Brain microvascular endothelial cell (primary cell): ENCODE measurements at regions not wholly inside any gene's neighbourhood (a gene's known extent, or its start where the extent isn't known, plus 50 kb on each side); places are given as distances from the start of the nearest gene placed in this dataset.

ENCODE experiments used
- DNase-seq: peaks from one replicate; pipeline ENCODE4 v3.0.0-alpha.2; 2020
- H3K27ac ChIP-seq: fragments of 250-450 bp; sonication (Bioruptor Pico); 2 replicates; pipeline ENCODE4 v1.5.1; 2020; ENCODE audit warnings: mild to moderate bottlenecking, moderate library complexity
- H3K27me3 ChIP-seq: fragments of 250-450 bp; sonication (Bioruptor Pico); replicated peaks from 2 replicates; pipeline ENCODE4 v1.5.1; 2020; ENCODE audit warnings: mild to moderate bottlenecking
- H3K36me3 ChIP-seq: fragments of 250-450 bp; sonication (Bioruptor Pico); replicated peaks from 2 replicates; pipeline ENCODE4 v1.5.1; 2020; ENCODE audit warnings: mild to moderate bottlenecking
- H3K4me3 ChIP-seq: 2 replicates; pipeline ENCODE4 v1.5.1; 2011; ENCODE audit warnings: low read depth, mild to moderate bottlenecking, control low read depth, low read length, moderate library complexity
- in situ Hi-C: cut with HindIII; loops from 2 replicates; pipeline ENCODE4 v1.10.0; 2017; ENCODE audit warnings: low sequenced_read_pairs, low pct_ligation_motif_present
- TF ChIP-seq, protein P1 (sequence below): IDR thresholded peaks from 2 replicates; pipeline ENCODE4 v1.5.1; 2011; ENCODE audit warnings: low read depth, mild to moderate bottlenecking, moderate library complexity, low read length, control low read depth, inconsistent platforms; ENCODE audit errors: missing control alignments

- in situ Hi-C loops: no loop called here
- H3K27me3 ChIP-seq: no peaks in the 10 kb centered on the region
- no peak overlapping the region for H3K4me3 ChIP-seq
- no peaks in the 10 kb centered on the region for H3K36me3 ChIP-seq
- peak overlapping the region; percentile 82 for H3K27ac ChIP-seq
- peak; percentile 98 for DNase-seq
- TF ChIP-seq, protein P1, sequence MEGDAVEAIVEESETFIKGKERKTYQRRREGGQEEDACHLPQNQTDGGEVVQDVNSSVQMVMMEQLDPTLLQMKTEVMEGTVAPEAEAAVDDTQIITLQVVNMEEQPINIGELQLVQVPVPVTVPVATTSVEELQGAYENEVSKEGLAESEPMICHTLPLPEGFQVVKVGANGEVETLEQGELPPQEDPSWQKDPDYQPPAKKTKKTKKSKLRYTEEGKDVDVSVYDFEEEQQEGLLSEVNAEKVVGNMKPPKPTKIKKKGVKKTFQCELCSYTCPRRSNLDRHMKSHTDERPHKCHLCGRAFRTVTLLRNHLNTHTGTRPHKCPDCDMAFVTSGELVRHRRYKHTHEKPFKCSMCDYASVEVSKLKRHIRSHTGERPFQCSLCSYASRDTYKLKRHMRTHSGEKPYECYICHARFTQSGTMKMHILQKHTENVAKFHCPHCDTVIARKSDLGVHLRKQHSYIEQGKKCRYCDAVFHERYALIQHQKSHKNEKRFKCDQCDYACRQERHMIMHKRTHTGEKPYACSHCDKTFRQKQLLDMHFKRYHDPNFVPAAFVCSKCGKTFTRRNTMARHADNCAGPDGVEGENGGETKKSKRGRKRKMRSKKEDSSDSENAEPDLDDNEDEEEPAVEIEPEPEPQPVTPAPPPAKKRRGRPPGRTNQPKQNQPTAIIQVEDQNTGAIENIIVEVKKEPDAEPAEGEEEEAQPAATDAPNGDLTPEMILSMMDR: no peak
Observed at GRCh38 chr15:47431501-47431900, 285.8 kb upstream of the SEMA6D start.

DNA sequence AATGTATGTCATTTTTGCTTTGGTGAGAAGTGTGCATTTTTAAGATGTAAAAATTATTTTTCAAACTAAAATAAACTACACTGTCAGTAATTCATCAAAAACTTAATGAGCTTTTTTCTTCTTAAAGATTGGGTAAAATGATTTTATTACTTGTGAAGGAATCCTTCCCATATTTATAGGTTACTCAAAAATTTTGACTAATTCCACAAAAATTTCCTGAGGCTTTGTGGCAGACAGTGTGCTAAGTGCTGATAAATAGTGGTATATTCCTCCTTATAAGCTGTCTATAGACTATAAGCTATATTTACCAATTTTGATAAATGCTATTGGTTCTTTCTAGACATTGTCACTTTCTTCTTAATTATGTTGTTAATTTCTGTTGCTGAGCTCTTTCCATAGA, 284.5 kb upstream of the SEMA6D start:
- H3K27ac ChIP-seq: peak overlapping the region; percentile 38
- DNase-seq: no peak
- no peaks in the 10 kb centered on the region for H3K27me3 ChIP-seq
- H3K36me3 ChIP-seq: no peaks in the 10 kb centered on the region
- no peak overlapping the region for H3K4me3 ChIP-seq
- in situ Hi-C loops: no loop called here
- TF ChIP-seq, protein P1: no peak

DNA sequence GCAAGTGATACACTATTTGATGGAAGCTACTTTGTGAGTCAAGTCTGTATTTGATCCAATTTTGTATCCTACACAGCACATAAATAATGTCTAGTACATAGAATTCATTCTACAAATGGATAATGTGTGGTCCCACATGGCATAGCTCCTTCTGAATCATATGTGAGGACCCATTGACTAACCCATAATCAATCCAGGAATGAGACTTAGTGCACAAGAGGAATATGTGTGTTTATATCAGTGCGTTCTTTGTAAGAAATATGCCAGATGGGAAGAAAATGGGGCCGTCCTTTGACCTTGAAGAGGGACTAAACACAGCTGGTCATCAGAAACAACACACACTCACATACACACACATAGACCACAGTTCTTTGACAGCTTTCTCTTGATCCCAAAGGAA, 282.7 kb upstream of the SEMA6D start:
- H3K4me3 ChIP-seq: no peak overlapping the region
- H3K27me3 ChIP-seq: no peaks in the 10 kb centered on the region
- peak overlapping the region; percentile 31 for H3K27ac ChIP-seq
- DNase-seq: no peak
- TF ChIP-seq, protein P1: no peak
- H3K36me3 ChIP-seq: no peaks in the 10 kb centered on the region
- in situ Hi-C loops: no loop called here

GRCh38 chr15:47437491-47437890, 279.8 kb upstream of the SEMA6D start:
- no peak overlapping the region for H3K27ac ChIP-seq
- H3K27me3 ChIP-seq: no peaks in the 10 kb centered on the region
- TF ChIP-seq, protein P1: no peak
- no peak for DNase-seq
- H3K36me3 ChIP-seq: no peaks in the 10 kb centered on the region
- in situ Hi-C loops: no loop called here
- H3K4me3 ChIP-seq: no peak overlapping the region

DNA sequence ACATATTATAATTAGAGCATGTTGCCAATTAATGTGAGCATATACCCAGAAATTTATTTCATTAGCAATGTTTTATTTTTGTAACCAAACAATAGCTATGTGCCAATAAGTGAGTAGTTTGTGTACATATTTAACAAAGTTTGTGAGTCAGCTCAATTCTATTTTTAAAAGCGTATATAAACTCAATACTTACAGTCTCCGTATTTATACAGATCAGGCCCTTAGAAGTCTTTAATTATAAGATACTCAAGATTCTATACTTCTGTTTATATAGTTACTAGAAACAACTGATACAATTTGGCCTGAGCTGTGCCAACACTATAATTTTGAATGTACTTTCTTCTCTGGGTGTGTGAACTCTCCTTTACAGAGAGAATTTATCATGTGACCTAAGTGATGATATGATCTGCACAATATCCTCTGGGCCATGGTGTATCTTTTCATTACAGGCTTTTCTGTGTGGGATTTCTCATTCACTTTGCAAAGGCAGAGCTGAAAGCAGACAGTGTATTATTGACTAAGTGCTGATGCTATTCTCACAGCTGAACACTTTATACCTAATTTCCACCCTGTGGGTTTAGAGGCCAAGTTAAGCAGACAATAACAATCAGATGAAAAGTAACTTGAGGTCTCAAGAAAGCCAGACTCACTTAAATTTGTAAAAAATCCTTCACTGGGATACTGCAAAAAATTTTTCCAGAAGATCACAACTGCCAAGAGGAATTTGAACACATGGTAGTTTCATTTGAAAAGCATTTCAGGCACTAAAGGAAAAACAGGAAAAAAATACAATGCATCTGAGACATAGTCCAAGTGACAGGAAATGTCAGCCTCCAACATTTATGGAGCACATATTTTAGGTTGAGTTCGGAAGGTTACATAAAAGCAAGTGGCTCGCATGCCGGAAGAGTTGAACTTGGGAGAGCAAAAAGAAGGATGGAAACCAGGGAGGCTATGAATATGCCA, 277.9 kb upstream of the SEMA6D start:
- peak; percentile 40 for DNase-seq
- in situ Hi-C loops: no loop called here
- H3K27ac ChIP-seq: peak overlapping the region; percentile 61
- H3K27me3 ChIP-seq: no peaks in the 10 kb centered on the region
- TF ChIP-seq, protein P1: no peak
- H3K4me3 ChIP-seq: no peak overlapping the region
- H3K36me3 ChIP-seq: no peaks in the 10 kb centered on the region

DNA sequence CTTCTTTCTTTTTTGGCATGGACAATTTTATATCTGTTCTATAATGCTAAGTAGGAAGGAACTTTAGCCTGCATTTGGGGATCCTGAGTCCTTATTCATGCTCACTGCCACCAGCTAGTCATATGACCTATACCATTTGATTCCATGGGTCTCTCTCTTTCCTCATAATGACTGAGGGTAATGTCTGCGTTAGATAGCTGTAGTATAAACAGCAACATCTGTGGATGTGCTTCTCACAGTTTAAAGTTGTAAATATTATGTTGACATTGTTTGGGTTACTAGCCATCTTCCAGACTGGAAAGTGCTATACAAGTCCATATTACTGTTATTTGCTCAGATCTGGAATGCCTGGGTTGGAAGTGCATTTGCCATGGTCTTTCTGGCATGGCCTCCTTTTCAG, 274.9 kb upstream of the SEMA6D start:
- in situ Hi-C loops: no loop called here
- Histone ChIP-seq H3K36me3 (no peaks in the 10 kb centered on the region), H3K4me3 (no peak overlapping the region), H3K27me3 (no peaks in the 10 kb centered on the region), H3K27ac (no peak overlapping the region)
- TF ChIP-seq, protein P1: no peak
- no peak for DNase-seq
